ENCODE measurements at regions not wholly inside any gene's neighbourhood (a gene's known extent, or its start where the extent isn't known, plus 50 kb on each side); places are given as distances from the start of the nearest gene placed in this dataset.
"Not testable (repeated sequence)": the region's sequence is repeated elsewhere in the genome, so short reads cannot be mapped to it uniquely, and the experiment has no call there.

GRCh38 chr1:99062192-99062591, 57.5 kb upstream of the PLPPR5 start:
- Histone ChIP-seq H3K4me2 (ENCODE audit: insufficient read depth, low read length) (no peak overlapping the region), H3K9ac (ENCODE audit: low read depth, low read length) (no peak overlapping the region), H3K27me3 (ENCODE audit: insufficient read depth, low read length, poor library complexity) (no peaks in the 10 kb centered on the region), H3K79me2 (ENCODE audit: insufficient read depth, low read length) (no peaks in the 10 kb centered on the region), H3K27ac (ENCODE audit: low read length) (no peak overlapping the region), H3K9me3 (ENCODE audit: insufficient read depth, low read length, severe bottlenecking) (no peaks in the 10 kb centered on the region), H4K20me1 (ENCODE audit: insufficient read depth, low read length) (no peaks in the 10 kb centered on the region), H2AFZ (ENCODE audit: low read depth, low read length) (no peak overlapping the region), H3K36me3 (ENCODE audit: insufficient read depth, low read length) (no peaks in the 10 kb centered on the region), H3K4me1 (ENCODE audit: insufficient read depth, low read length) (no peaks in the 10 kb centered on the region), H3K4me3 (ENCODE audit: low read depth in 1 of 2, low read length in 2 of 2) (no peak overlapping the region)
- ATAC-seq (ENCODE audit: insufficient read depth, low read depth) (no peak), DNase-seq (no peak)
- TF ChIP-seq CTCF (IDR thresholded peaks at IDR 0.05; ENCODE audit: borderline replicate concordance, extremely low read depth, low read length, poor library complexity, severe bottlenecking) (no peak), EZH2 (IDR thresholded peaks at IDR 0.05; ENCODE audit: borderline replicate concordance, low read depth, low read length, severe bottlenecking) (no peak)

- Histone ChIP-seq H4K20me1 (ENCODE audit: insufficient read depth, low read length) (no peaks in the 10 kb centered on the region), H3K4me2 (ENCODE audit: insufficient read depth, low read length) (no peak overlapping the region), H3K27me3 (ENCODE audit: insufficient read depth, low read length, poor library complexity) (no peaks in the 10 kb centered on the region), H3K36me3 (ENCODE audit: insufficient read depth, low read length) (no peaks in the 10 kb centered on the region), H3K9me3 (ENCODE audit: insufficient read depth, low read length, severe bottlenecking) (no peaks in the 10 kb centered on the region), H2AFZ (ENCODE audit: low read depth, low read length) (no peak overlapping the region), H3K79me2 (ENCODE audit: insufficient read depth, low read length) (no peaks in the 10 kb centered on the region), H3K9ac (ENCODE audit: low read depth, low read length) (no peak overlapping the region), H3K27ac (ENCODE audit: low read length) (no peak overlapping the region), H3K4me1 (ENCODE audit: insufficient read depth, low read length) (no peaks in the 10 kb centered on the region), H3K4me3 (ENCODE audit: low read depth in 1 of 2, low read length in 2 of 2) (no peak overlapping the region)
- ATAC-seq (ENCODE audit: insufficient read depth, low read depth) (no peak), DNase-seq (no peak)
- no peak for TF ChIP-seq EZH2 (IDR thresholded peaks at IDR 0.05; ENCODE audit: borderline replicate concordance, low read depth, low read length, severe bottlenecking)
Measured at GRCh38 chr1:99069146-99069545, 64.5 kb upstream of the PLPPR5 start.

DNA sequence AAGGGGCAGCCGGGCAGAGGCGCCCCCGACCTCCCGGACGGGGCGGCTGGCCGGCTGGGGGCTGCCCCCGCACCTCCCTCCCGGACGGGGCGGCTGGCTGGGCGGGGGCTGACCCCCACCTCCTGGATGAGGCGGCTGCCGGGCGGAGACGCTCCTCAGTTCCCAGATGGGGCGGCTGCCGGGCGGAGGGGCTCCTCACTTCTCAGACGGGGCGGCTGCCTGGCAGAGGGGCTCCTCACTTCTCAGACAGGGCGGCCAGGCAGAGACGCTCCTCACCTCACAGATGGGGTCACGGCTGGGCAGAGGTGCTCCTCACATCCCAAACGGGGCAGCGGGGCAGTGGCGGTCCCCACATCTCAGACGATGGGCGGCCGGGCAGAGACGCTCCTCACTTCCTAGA, 73.9 kb upstream of the PLPPR5 start:
- H3K9me3 ChIP-seq (ENCODE audit: insufficient read depth, low read length, severe bottlenecking); H3K4me3 ChIP-seq (ENCODE audit: low read depth in 1 of 2, low read length in 2 of 2); H3K9ac ChIP-seq (ENCODE audit: low read depth, low read length); H3K36me3 ChIP-seq (ENCODE audit: insufficient read depth, low read length); H4K20me1 ChIP-seq (ENCODE audit: insufficient read depth, low read length); H3K79me2 ChIP-seq (ENCODE audit: insufficient read depth, low read length); ATAC-seq (ENCODE audit: insufficient read depth, low read depth); H2AFZ ChIP-seq (ENCODE audit: low read depth, low read length); H3K27me3 ChIP-seq (ENCODE audit: insufficient read depth, low read length, poor library complexity); DNase-seq; H3K27ac ChIP-seq (ENCODE audit: low read length); H3K4me2 ChIP-seq (ENCODE audit: insufficient read depth, low read length); H3K4me1 ChIP-seq (ENCODE audit: insufficient read depth, low read length): not testable (repeated sequence)

- TF ChIP-seq CTCF (IDR thresholded peaks at IDR 0.05; ENCODE audit: borderline replicate concordance, extremely low read depth, low read length, poor library complexity, severe bottlenecking): no peak
- no peak for TF ChIP-seq EZH2 (IDR thresholded peaks at IDR 0.05; ENCODE audit: borderline replicate concordance, low read depth, low read length, severe bottlenecking)
- Histone ChIP-seq H3K9ac (ENCODE audit: low read depth, low read length) (no peak overlapping the region), H3K27ac (ENCODE audit: low read length) (no peak overlapping the region), H3K9me3 (ENCODE audit: insufficient read depth, low read length, severe bottlenecking) (no peaks in the 10 kb centered on the region), H3K4me1 (ENCODE audit: insufficient read depth, low read length) (no peaks in the 10 kb centered on the region), H3K36me3 (ENCODE audit: insufficient read depth, low read length) (no peaks in the 10 kb centered on the region), H3K4me3 (ENCODE audit: low read depth in 1 of 2, low read length in 2 of 2) (no peak overlapping the region), H3K27me3 (ENCODE audit: insufficient read depth, low read length, poor library complexity) (no peaks in the 10 kb centered on the region), H3K79me2 (ENCODE audit: insufficient read depth, low read length) (no peaks in the 10 kb centered on the region), H2AFZ (ENCODE audit: low read depth, low read length) (no peak overlapping the region), H3K4me2 (ENCODE audit: insufficient read depth, low read length) (no peak overlapping the region), H4K20me1 (ENCODE audit: insufficient read depth, low read length) (no peaks in the 10 kb centered on the region)
- DNase-seq: no peak
- ATAC-seq (ENCODE audit: insufficient read depth, low read depth): no peak
Measured at GRCh38 chr1:99082366-99082765, 77.7 kb upstream of the PLPPR5 start.
